RWPE2 (cell line): ENCODE measurements at regions not wholly inside any gene's neighbourhood (a gene's known extent, or its start where the extent isn't known, plus 50 kb on each side); places are given as distances from the start of the nearest gene placed in this dataset.

Source experiments
- ATAC-seq: fragments of 200-7000 bp; cut with Tn5 transposase; 3 replicates; pipeline ENCODE4 v1.9.1; 2021; ENCODE audit warnings: low read depth
- DNase-seq: peaks from one replicate; pipeline ENCODE4 v3.0.0-alpha.2; 2020; ENCODE audit warnings: low spot score
- H3K27ac ChIP-seq: fragments of 450-650 bp; 2 replicates; pipeline ENCODE4 v1.5.1; 2017; ENCODE audit warnings: mild to moderate bottlenecking; ENCODE audit not compliant: poor library complexity, severe bottlenecking
- H3K27me3 ChIP-seq: fragments of 250-450 bp; sonication (Bioruptor Pico); 2 replicates; pipeline ENCODE4 v1.5.1; 2021; ENCODE audit warnings: mild to moderate bottlenecking, moderate library complexity; ENCODE audit not compliant: insufficient read depth, poor library complexity, severe bottlenecking
- H3K36me3 ChIP-seq: fragments of 250-450 bp; sonication (Bioruptor Pico); 2 replicates; pipeline ENCODE4 v1.5.1; 2020; ENCODE audit warnings: low read depth, mild to moderate bottlenecking, moderate library complexity
- H3K4me1 ChIP-seq: fragments of 250-450 bp; sonication (Bioruptor Pico); 2 replicates; pipeline ENCODE4 v1.5.1; 2021; ENCODE audit warnings: mild to moderate bottlenecking, moderate library complexity; ENCODE audit not compliant: insufficient read depth, poor library complexity, severe bottlenecking
- H3K4me3 ChIP-seq: fragments of 250-450 bp; sonication (Bioruptor Pico); 2 replicates; pipeline ENCODE4 v1.5.1; 2021; ENCODE audit warnings: mild to moderate bottlenecking, moderate library complexity; ENCODE audit not compliant: severe bottlenecking
- H3K9me3 ChIP-seq: fragments of 250-450 bp; sonication (Bioruptor Pico); 2 replicates; pipeline ENCODE4 v1.5.1; 2021; ENCODE audit warnings: mild to moderate bottlenecking, moderate library complexity; ENCODE audit not compliant: severe bottlenecking
- TF ChIP-seq, protein P1 (sequence below): fragments of 450-650 bp; IDR thresholded peaks from one replicate; pipeline ENCODE4 v1.5.1; 2017; ENCODE audit warnings: mild to moderate bottlenecking, moderate library complexity; ENCODE audit not compliant: poor library complexity, severe bottlenecking

DNA sequence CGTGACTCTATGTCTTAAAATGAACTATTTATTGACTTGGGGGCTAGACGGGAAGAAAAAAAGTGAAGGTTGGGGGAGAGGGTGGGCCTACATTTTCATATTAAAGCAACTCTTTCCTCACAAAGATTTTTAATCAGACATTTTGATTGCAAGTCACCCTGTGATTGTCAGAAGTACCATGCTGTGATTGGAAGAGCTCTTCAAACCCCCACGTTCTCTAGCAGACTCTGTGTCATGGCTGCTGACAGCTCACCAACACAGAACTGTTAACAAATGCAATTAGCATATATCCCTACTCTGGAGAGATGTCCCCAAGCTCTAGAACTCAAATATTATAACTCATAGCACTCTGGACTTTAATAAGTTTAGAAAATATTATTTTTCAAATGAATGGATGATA, 428.4 kb upstream of the DCC start:
- Histone ChIP-seq H3K27me3 (no peaks in the 10 kb centered on the region), H3K36me3 (no peaks in the 10 kb centered on the region), H3K9me3 (no peaks in the 10 kb centered on the region), H3K27ac (no peak overlapping the region), H3K4me3 (no peak overlapping the region), H3K4me1 (no peaks in the 10 kb centered on the region)
- DNase-seq (no peak), ATAC-seq (no peak)
- TF ChIP-seq, protein P1, sequence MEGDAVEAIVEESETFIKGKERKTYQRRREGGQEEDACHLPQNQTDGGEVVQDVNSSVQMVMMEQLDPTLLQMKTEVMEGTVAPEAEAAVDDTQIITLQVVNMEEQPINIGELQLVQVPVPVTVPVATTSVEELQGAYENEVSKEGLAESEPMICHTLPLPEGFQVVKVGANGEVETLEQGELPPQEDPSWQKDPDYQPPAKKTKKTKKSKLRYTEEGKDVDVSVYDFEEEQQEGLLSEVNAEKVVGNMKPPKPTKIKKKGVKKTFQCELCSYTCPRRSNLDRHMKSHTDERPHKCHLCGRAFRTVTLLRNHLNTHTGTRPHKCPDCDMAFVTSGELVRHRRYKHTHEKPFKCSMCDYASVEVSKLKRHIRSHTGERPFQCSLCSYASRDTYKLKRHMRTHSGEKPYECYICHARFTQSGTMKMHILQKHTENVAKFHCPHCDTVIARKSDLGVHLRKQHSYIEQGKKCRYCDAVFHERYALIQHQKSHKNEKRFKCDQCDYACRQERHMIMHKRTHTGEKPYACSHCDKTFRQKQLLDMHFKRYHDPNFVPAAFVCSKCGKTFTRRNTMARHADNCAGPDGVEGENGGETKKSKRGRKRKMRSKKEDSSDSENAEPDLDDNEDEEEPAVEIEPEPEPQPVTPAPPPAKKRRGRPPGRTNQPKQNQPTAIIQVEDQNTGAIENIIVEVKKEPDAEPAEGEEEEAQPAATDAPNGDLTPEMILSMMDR, result no peak

DNA sequence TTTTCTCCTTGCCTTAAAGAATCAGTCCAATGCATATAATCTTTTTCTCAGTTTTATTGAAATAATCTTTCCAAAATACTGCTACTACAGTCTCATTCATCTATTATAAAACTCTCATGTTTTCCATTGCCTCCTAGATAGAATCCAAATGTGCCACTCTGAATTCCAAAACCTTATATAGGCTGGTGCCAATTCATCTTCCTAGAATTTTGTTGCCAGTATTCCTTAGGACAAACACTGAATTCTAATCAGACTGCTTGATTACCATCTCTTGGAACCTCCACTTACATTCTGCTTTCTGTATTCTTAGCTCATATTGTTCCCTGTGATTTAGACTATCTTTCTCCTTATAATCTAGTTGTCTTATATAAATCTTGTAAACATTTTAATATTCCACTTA, 427.6 kb upstream of the DCC start:
- Histone ChIP-seq H3K27ac (no peak overlapping the region), H3K36me3 (no peaks in the 10 kb centered on the region), H3K27me3 (no peaks in the 10 kb centered on the region), H3K9me3 (no peaks in the 10 kb centered on the region), H3K4me3 (no peak overlapping the region), H3K4me1 (no peaks in the 10 kb centered on the region)
- TF ChIP-seq, protein P1, result no peak
- ATAC-seq (no peak), DNase-seq (no peak)

DNA sequence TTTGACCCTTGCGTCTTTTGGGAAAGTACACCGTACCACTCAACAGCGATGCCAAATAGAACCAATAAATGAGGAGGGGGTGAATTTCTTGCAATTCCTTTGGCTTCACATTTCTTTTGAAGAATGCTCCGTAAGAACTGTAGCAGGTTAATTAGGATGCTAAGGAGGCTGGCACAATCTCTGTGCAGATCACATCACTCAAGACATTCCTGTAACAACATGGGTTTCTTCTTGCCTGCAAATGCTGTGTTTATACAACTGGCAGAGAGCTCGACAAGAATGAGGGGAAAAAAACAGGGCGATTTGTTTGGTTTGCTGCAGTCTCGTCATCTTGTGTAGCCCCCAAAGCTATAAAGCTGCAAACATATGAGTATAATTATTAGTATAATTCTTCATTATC, 424.8 kb upstream of the DCC start:
- DNase-seq, result no peak
- no peak for ATAC-seq
- Histone ChIP-seq H3K4me1 (no peaks in the 10 kb centered on the region), H3K27me3 (no peaks in the 10 kb centered on the region), H3K36me3 (no peaks in the 10 kb centered on the region), H3K27ac (no peak overlapping the region), H3K4me3 (no peak overlapping the region), H3K9me3 (no peaks in the 10 kb centered on the region)
- TF ChIP-seq, protein P1, result no peak

DNA sequence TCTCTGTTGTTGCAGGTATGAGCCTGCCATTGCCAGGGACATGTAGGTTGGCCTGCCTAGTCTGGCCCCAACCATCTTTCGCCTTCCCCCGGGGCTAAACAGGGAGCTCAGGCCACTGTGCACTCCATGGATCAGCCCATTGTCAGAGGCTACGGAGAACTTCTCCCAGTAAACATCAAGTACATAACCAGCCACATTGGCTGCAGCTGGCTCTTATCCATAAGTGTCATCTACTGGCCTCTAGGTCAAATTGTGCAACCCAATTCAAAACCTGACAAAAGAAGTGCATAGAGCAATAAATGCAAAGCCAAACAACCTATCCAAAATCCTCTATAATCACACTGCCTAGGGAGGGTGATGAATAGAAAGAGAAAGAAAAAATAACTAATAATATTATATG, 418.1 kb upstream of the DCC start:
- no peak for ATAC-seq
- Histone ChIP-seq H3K9me3 (no peaks in the 10 kb centered on the region), H3K4me1 (no peaks in the 10 kb centered on the region), H3K27ac (no peak overlapping the region), H3K36me3 (no peaks in the 10 kb centered on the region), H3K4me3 (no peak overlapping the region), H3K27me3 (no peaks in the 10 kb centered on the region)
- DNase-seq, result no peak
- TF ChIP-seq, protein P1, result no peak

DNA sequence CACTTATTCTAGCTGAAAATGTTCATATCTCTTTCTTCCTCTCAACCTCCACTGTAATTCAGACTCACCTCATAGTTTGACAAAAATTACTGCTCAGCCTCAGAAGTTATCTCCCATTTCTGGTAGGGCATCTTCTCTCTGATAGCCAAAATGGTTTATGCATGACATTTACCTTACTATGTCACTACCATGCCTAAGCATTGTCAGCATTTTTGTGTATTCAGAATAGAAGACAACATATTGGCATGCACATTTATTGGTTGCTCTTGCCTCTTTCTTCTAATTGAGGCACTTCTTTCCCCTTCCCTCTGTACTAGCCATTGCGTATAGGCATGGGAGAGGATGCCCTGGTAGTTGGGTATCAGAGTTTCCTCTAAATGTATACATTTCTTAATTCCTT, 406.1 kb upstream of the DCC start:
- Histone ChIP-seq H3K4me1 (no peaks in the 10 kb centered on the region), H3K27me3 (no peaks in the 10 kb centered on the region), H3K9me3 (no peaks in the 10 kb centered on the region), H3K27ac (no peak overlapping the region), H3K4me3 (no peak overlapping the region), H3K36me3 (no peaks in the 10 kb centered on the region)
- TF ChIP-seq, protein P1, result no peak
- ATAC-seq, result no peak
- no peak for DNase-seq
